ENCODE measurements at regions not wholly inside any gene's neighbourhood (a gene's known extent, or its start where the extent isn't known, plus 50 kb on each side); places are given as distances from the start of the nearest gene placed in this dataset.
"Not testable (repeated sequence)": the region's sequence is repeated elsewhere in the genome, so short reads cannot be mapped to it uniquely, and the experiment has no call there.

DNA sequence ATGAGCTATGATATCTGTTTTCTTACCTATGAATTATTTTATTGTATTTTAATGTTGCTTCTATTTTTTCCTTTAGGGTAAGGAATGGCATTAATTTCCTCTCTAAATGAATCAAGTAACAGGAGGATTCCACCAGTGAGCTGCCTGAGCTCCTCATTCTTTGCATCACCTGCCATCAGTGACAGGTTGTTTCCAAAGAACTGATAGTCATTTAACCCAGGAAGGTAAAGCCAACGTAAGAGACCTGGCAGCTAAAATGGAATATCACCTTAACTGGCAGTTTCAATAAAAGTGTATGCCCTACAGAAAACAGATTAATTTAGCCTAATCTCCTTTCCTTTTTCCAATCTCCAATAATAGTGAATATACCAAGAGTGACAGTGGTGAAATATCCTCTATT lies 812.0 kb downstream of the SLITRK5 start:
- Histone ChIP-seq H3K36me3 (ENCODE audit: insufficient read depth, low read length) (no peaks in the 10 kb centered on the region), H3K9me3 (ENCODE audit: low read depth, low read length) (peaks cover 2% of the 10 kb centered on the region), H3K4me1 (ENCODE audit: insufficient read depth, low read length) (no peaks in the 10 kb centered on the region), H3K79me2 (ENCODE audit: insufficient read depth, low read length) (no peaks in the 10 kb centered on the region), H4K20me1 (ENCODE audit: insufficient read depth, low read length) (no peaks in the 10 kb centered on the region), H3K4me3 (ENCODE audit: insufficient read depth, low read length) (no peak overlapping the region), H3K27me3 (ENCODE audit: insufficient read depth, low read length) (no peaks in the 10 kb centered on the region), H3K27ac (ENCODE audit: low read depth, low read length) (no peak overlapping the region), H2AFZ (ENCODE audit: low read length) (no peak overlapping the region), H3K4me2 (ENCODE audit: insufficient read depth, low read length) (no peak overlapping the region)
- TF ChIP-seq, protein P1, sequence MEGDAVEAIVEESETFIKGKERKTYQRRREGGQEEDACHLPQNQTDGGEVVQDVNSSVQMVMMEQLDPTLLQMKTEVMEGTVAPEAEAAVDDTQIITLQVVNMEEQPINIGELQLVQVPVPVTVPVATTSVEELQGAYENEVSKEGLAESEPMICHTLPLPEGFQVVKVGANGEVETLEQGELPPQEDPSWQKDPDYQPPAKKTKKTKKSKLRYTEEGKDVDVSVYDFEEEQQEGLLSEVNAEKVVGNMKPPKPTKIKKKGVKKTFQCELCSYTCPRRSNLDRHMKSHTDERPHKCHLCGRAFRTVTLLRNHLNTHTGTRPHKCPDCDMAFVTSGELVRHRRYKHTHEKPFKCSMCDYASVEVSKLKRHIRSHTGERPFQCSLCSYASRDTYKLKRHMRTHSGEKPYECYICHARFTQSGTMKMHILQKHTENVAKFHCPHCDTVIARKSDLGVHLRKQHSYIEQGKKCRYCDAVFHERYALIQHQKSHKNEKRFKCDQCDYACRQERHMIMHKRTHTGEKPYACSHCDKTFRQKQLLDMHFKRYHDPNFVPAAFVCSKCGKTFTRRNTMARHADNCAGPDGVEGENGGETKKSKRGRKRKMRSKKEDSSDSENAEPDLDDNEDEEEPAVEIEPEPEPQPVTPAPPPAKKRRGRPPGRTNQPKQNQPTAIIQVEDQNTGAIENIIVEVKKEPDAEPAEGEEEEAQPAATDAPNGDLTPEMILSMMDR (IDR thresholded peaks at IDR 0.05; ENCODE audit: extremely low read depth, low read depth, low read length), result no peak
- no peak for DNase-seq (ENCODE audit: insufficient read length, low spot score, missing footprints)

DNA sequence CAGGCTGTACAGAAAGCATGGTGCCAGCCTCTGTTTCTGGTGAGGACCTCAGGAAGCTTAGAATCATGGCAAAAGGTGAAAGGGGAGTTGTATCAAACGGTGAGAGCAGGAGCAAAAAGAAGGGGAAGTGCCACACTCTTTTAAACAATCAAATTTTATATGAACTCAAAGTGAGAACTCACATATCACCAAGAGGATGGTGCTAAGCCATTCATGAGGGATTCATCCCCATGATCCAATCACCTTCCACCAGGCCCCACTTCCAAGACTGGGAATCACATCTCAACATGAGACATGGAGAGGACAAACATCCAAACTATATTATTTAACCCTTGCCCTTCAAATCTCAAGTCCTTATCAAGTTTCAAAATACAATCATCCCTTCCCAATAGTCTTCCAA lies 836.7 kb downstream of the SLITRK5 start:
- Histone ChIP-seq H3K9me3 (ENCODE audit: low read depth, low read length) (peaks cover 18% of the 10 kb centered on the region), H3K4me2 (ENCODE audit: insufficient read depth, low read length) (no peak overlapping the region), H3K27me3 (ENCODE audit: insufficient read depth, low read length) (no peaks in the 10 kb centered on the region), H4K20me1 (ENCODE audit: insufficient read depth, low read length) (no peaks in the 10 kb centered on the region), H3K36me3 (ENCODE audit: insufficient read depth, low read length) (no peaks in the 10 kb centered on the region), H3K79me2 (ENCODE audit: insufficient read depth, low read length) (no peaks in the 10 kb centered on the region), H3K27ac (ENCODE audit: low read depth, low read length) (no peak overlapping the region), H3K4me1 (ENCODE audit: insufficient read depth, low read length) (no peaks in the 10 kb centered on the region), H3K4me3 (ENCODE audit: insufficient read depth, low read length) (no peak overlapping the region), H2AFZ (ENCODE audit: low read length) (no peak overlapping the region)
- TF ChIP-seq, protein P1 (IDR thresholded peaks at IDR 0.05; ENCODE audit: extremely low read depth, low read depth, low read length), result no peak
- no peak for DNase-seq (ENCODE audit: insufficient read length, low spot score, missing footprints)

DNA sequence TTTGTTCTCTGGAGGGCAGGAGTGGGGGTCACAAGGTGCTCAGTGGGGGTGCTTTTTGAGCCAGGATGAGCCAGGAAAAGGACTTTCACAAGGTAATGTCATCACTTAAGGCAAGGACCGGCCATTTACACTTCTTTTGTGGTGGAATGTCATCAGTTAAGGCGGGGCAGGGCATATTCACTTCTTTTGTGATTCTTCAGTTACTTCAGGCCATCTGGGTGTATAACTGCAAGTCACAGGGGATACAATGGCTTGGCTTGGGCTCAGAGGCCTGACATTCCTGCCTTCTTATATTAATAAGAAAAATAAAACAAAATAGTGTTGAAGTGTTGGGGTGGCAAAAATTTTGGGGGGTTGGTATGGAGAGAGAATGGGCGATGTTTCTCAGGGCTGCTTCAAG lies 841.8 kb downstream of the SLITRK5 start:
- not testable (repeated sequence) for H3K27me3 ChIP-seq (ENCODE audit: insufficient read depth, low read length); H3K27ac ChIP-seq (ENCODE audit: low read depth, low read length); H3K79me2 ChIP-seq (ENCODE audit: insufficient read depth, low read length); H4K20me1 ChIP-seq (ENCODE audit: insufficient read depth, low read length); H3K4me2 ChIP-seq (ENCODE audit: insufficient read depth, low read length); DNase-seq (ENCODE audit: insufficient read length, low spot score, missing footprints); H3K36me3 ChIP-seq (ENCODE audit: insufficient read depth, low read length); H2AFZ ChIP-seq (ENCODE audit: low read length); H3K4me1 ChIP-seq (ENCODE audit: insufficient read depth, low read length); H3K4me3 ChIP-seq (ENCODE audit: insufficient read depth, low read length)
- H3K9me3 ChIP-seq (ENCODE audit: low read depth, low read length), result peaks cover 12% of the 10 kb centered on the region

DNA sequence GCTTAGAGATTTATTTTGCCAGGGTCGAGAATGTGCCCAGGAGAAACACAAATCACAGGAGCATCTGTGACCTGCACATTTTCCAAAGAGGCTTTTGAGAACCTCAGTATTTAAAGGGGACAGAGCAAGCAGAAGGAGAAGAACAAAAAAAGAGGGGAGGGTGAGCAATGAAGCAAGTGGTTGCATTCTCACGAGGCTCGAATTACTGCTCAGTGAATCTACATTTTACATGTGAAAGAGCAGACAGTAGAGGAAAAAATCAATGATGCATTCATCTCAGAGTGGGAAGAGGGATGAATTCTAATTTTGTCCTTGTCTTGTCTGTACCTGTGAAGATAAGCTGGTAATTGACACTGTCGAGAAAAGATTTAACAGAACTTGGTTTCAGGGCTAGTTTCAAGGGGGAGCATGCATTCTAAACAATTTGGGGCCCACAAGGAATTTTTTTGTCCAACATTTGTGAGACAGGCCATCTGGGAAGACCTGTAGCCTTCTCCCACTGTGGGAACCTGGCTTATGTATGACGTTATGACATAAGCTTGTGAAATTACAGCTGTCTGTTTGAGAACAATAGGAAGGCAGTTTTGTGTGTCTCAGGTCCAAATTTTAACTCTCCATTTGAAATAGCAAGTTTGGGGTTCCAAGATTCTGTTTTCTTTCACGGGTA lies 855.1 kb downstream of the SLITRK5 start:
- Histone ChIP-seq H3K79me2 (ENCODE audit: insufficient read depth, low read length) (no peaks in the 10 kb centered on the region), H3K4me1 (ENCODE audit: insufficient read depth, low read length) (no peaks in the 10 kb centered on the region), H2AFZ (ENCODE audit: low read length) (no peak overlapping the region), H3K27me3 (ENCODE audit: insufficient read depth, low read length) (no peaks in the 10 kb centered on the region), H3K4me2 (ENCODE audit: insufficient read depth, low read length) (no peak overlapping the region), H3K27ac (ENCODE audit: low read depth, low read length) (no peak overlapping the region), H4K20me1 (ENCODE audit: insufficient read depth, low read length) (no peaks in the 10 kb centered on the region), H3K36me3 (ENCODE audit: insufficient read depth, low read length) (no peaks in the 10 kb centered on the region), H3K9me3 (ENCODE audit: low read depth, low read length) (no peaks in the 10 kb centered on the region), H3K4me3 (ENCODE audit: insufficient read depth, low read length) (no peak overlapping the region)
- TF ChIP-seq, protein P1 (IDR thresholded peaks at IDR 0.05; ENCODE audit: extremely low read depth, low read depth, low read length), result no peak
- DNase-seq (ENCODE audit: insufficient read length, low spot score, missing footprints), result no peak

Data from osteoblast (primary cell).